ENCODE measurements at regions not wholly inside any gene's neighbourhood (a gene's known extent, or its start where the extent isn't known, plus 50 kb on each side); places are given as distances from the start of the nearest gene placed in this dataset.

DNA sequence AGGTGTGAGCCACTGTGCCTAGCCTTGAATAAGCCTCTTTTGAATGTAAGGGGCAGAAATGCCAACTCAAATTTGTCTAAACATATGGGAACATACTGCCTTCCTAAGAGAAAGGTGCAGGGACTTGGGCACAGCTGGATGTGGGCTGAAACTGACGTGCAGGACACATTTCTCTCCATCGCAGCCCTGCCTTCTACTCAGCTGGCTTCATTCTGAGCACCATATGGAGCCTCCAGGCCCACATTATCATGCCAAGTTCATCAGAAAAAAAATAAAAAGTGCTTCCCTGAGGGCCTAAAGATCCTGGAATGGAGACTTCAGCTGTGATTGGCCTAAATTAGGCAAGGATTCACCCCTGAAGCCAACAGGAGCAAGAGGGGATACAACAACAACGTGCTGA is 386.2 kb downstream of the RAB28 start:
- no TSS peak for BruUV-seq (replicated peaks)

DNA sequence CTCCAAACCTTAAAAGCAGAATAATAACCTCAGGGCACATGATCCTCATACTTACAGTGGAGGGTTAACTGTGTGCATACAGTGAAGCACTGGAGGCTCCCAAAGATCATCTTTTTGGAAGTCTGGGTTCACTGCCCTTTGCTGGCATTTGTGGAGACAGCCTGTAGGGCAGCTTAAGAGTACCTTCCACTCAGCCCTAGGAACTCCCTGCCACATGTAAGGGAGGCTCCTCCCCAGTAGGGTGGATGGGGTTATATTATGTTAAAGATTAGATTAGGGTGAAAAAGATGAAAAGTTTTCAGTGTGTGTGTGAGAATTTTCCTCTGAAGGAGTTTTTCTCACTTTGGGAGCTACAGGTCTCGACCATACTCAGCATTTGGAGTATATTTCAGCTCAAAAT is 388.4 kb downstream of the RAB28 start:
- no peaks in the 10 kb centered on the region for H4K20me1 ChIP-seq (ENCODE audit: insufficient read depth, low read length)
- no peak overlapping the region for H3K4me2 ChIP-seq (ENCODE audit: low read depth, low read length)
- intact Hi-C loops (cut with micrococcal nuclease; ENCODE audit: unreplicated experiment): no loop called here
- ChIA-PET CTCF (ENCODE audit: low intra/inter-chr PET ratio, low total read pairs) (no interaction called here), POLR2A (no interaction called here)
- no peaks in the 10 kb centered on the region for H3K4me1 ChIP-seq (ENCODE audit: insufficient read depth, low read length)
- in situ Hi-C loops (cut with HindIII; ENCODE audit: extremely low pct_ligation_motif_present, low pct_unique_long_range_greater_than_20kb): no loop called here
- DNase-seq (ENCODE audit: low spot score): no peak
- FAIRE-seq: no peak
- TF ChIP-seq REL (CRISPR knock-in tag; conservative IDR thresholded peaks at IDR 0.05) (no peak), HES4 (CRISPR knock-in tag; IDR thresholded peaks at IDR 0.05; ENCODE audit: borderline replicate concordance) (no peak), HOXA9 (CRISPR knock-in tag; IDR thresholded peaks at IDR 0.05; ENCODE audit: borderline replicate concordance) (no peak), NBN (conservative IDR thresholded peaks at IDR 0.05) (no peak), ZNF788 (CRISPR knock-in tag; IDR thresholded peaks at IDR 0.05; ENCODE audit: borderline replicate concordance) (no peak), PHF8 (CRISPR knock-in tag; IDR thresholded peaks at IDR 0.05) (no peak), TERF1 (CRISPR knock-in tag; IDR thresholded peaks at IDR 0.05) (no peak), TFDP1 (CRISPR knock-in tag; IDR thresholded peaks at IDR 0.05; ENCODE audit: borderline replicate concordance) (no peak), ZMAT5 (CRISPR knock-in tag; IDR thresholded peaks at IDR 0.05; ENCODE audit: borderline replicate concordance, low read depth) (no peak), ZNF678 (CRISPR knock-in tag; IDR thresholded peaks at IDR 0.05) (no peak), ZNF24 (IDR thresholded peaks at IDR 0.05) (no peak), ZNF589 (CRISPR knock-in tag; conservative IDR thresholded peaks at IDR 0.05) (no peak)
- TF ChIP-seq, protein P1, sequence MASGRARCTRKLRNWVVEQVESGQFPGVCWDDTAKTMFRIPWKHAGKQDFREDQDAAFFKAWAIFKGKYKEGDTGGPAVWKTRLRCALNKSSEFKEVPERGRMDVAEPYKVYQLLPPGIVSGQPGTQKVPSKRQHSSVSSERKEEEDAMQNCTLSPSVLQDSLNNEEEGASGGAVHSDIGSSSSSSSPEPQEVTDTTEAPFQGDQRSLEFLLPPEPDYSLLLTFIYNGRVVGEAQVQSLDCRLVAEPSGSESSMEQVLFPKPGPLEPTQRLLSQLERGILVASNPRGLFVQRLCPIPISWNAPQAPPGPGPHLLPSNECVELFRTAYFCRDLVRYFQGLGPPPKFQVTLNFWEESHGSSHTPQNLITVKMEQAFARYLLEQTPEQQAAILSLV (CRISPR knock-in tag; IDR thresholded peaks at IDR 0.05; ENCODE audit: borderline replicate concordance): no peak
- TF ChIP-seq, protein P2, sequence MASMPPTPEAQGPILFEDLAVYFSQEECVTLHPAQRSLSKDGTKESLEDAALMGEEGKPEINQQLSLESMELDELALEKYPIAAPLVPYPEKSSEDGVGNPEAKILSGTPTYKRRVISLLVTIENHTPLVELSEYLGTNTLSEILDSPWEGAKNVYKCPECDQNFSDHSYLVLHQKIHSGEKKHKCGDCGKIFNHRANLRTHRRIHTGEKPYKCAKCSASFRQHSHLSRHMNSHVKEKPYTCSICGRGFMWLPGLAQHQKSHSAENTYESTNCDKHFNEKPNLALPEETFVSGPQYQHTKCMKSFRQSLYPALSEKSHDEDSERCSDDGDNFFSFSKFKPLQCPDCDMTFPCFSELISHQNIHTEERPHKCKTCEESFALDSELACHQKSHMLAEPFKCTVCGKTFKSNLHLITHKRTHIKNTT (CRISPR knock-in tag; IDR thresholded peaks at IDR 0.05): no peak
- no peaks in the 10 kb centered on the region for H3K79me2 ChIP-seq (ENCODE audit: insufficient read depth, low read length)
- H3K27ac ChIP-seq (ENCODE audit: extremely low read length, insufficient read depth, low read length): no peak overlapping the region
- BruUV-seq (replicated peaks): no TSS peak
- WGBS (ENCODE audit: low lambda C conversion rate): 29% methylated on average over 1 of the region's 1 CpG
- H3K36me3 ChIP-seq (replicated peaks in 1 of 2; ENCODE audit: control insufficient read depth in 1 of 2, insufficient read depth in 2 of 2, low read length in 2 of 2): no peaks in the 10 kb centered on the region
- H3K27me3 ChIP-seq (ENCODE audit: control insufficient read depth in 1 of 2, insufficient read depth in 2 of 2, low read length in 2 of 2): no peaks in the 10 kb centered on the region; a peak in 1 of 5 replicates
- H2AFZ ChIP-seq (ENCODE audit: low read length): no peak overlapping the region
- no peak overlapping the region for H3K9ac ChIP-seq (ENCODE audit: insufficient read depth, low read depth, low read length)
- no peak for ATAC-seq
- H3K9me3 ChIP-seq (ENCODE audit: low read length): no peaks in the 10 kb centered on the region
- no peak overlapping the region for H3K4me3 ChIP-seq (replicated peaks in 1 of 3; ENCODE audit: insufficient read depth in 1 of 3, low read depth in 2 of 3, low read length in 3 of 3)

More for the DNA sequence above, 386.2 kb downstream of the RAB28 start:
- DNase-seq (ENCODE audit: low spot score) (no peak), ATAC-seq (no peak), FAIRE-seq (no peak)
- H2AFZ ChIP-seq (ENCODE audit: low read length): no peak overlapping the region
- POLR2A ChIA-PET: no interaction called here
- intact Hi-C loops (cut with micrococcal nuclease; ENCODE audit: unreplicated experiment) (no loop called here), in situ Hi-C loops (cut with HindIII; ENCODE audit: extremely low pct_ligation_motif_present, low pct_unique_long_range_greater_than_20kb) (no loop called here)
- CTCF ChIA-PET (ENCODE audit: low intra/inter-chr PET ratio, low total read pairs): no interaction called here
- no peaks in the 10 kb centered on the region for H3K36me3 ChIP-seq (replicated peaks in 1 of 2; ENCODE audit: control insufficient read depth in 1 of 2, insufficient read depth in 2 of 2, low read length in 2 of 2)
- H3K9me3 ChIP-seq (ENCODE audit: low read length): no peaks in the 10 kb centered on the region
- no peak overlapping the region for H3K27ac ChIP-seq (ENCODE audit: extremely low read length, insufficient read depth, low read length)
- no peak overlapping the region for H3K9ac ChIP-seq (ENCODE audit: insufficient read depth, low read depth, low read length)
- no peaks in the 10 kb centered on the region for H4K20me1 ChIP-seq (ENCODE audit: insufficient read depth, low read length)
- no peaks in the 10 kb centered on the region for H3K79me2 ChIP-seq (ENCODE audit: insufficient read depth, low read length)
- no peaks in the 10 kb centered on the region; a peak in 1 of 5 replicates for H3K27me3 ChIP-seq (ENCODE audit: control insufficient read depth in 1 of 2, insufficient read depth in 2 of 2, low read length in 2 of 2)
- H3K4me3 ChIP-seq (replicated peaks in 1 of 3; ENCODE audit: insufficient read depth in 1 of 3, low read depth in 2 of 3, low read length in 3 of 3): no peak overlapping the region
- no peak for TF ChIP-seq ZNF337 (CRISPR knock-in tag; IDR thresholded peaks at IDR 0.05; ENCODE audit: borderline replicate concordance, low read depth)
- no peak overlapping the region for H3K4me2 ChIP-seq (ENCODE audit: low read depth, low read length)
- 61% methylated on average over 3 of the region's 3 CpGs for WGBS (ENCODE audit: low lambda C conversion rate)
- H3K4me1 ChIP-seq (ENCODE audit: insufficient read depth, low read length): no peaks in the 10 kb centered on the region

Data from HepG2 (cell line).